Esophagus muscularis mucosa (tissue), 2 donors: ENCODE measurements at regions not wholly inside any gene's neighbourhood (a gene's known extent, or its start where the extent isn't known, plus 50 kb on each side); places are given as distances from the start of the nearest gene placed in this dataset.

Experiments used
- EP300 ChIP-seq: sonication (generic); formaldehyde crosslinking; IDR thresholded peaks from one replicate; pipeline ENCODE4 v1.6.1; 2017; ENCODE audit warnings: antibody characterized with exemption
- POLR2A ChIP-seq: fragments of 450-650 bp; IDR thresholded peaks from one replicate; pipeline ENCODE4 v1.6.1; 2017; ENCODE audit warnings: antibody characterized with exemption, moderate library complexity, mild to moderate bottlenecking, low read depth

GRCh38 chr3:120536642-120537041, 59.5 kb upstream of the NDUFB4 start:
- TF ChIP-seq POLR2A, result no peak
- no peak for TF ChIP-seq EP300
